GM13977 (cell line): ENCODE measurements at regions not wholly inside any gene's neighbourhood (a gene's known extent, or its start where the extent isn't known, plus 50 kb on each side); places are given as distances from the start of the nearest gene placed in this dataset.

Source experiments
- DNase-seq: peaks from one replicate; pipeline ENCODE4 v3.0.0; 2012; ENCODE audit warnings: low spot score
- CTCF ChIP-seq: IDR thresholded peaks from 2 replicates; pipeline ENCODE4 v1.5.1; 2012; ENCODE audit warnings: mild to moderate bottlenecking, control low read depth; ENCODE audit not compliant: insufficient read depth; ENCODE audit errors: extremely low read depth, missing control alignments
- in situ Hi-C: fragments of 300-500 bp; cut with MboI; formaldehyde crosslinking; loops from one replicate; pipeline ENCODE4 v1.12.0; 2022; ENCODE audit warnings: low sequenced_read_pairs, low pct_unique_long_range_greater_than_20kb, mixed read lengths, inconsistent platforms; ENCODE audit not compliant: unreplicated experiment

GRCh38 chr7:85570898-85571297 lies 384.0 kb upstream of the SEMA3D start:
- DNase-seq: no peak
- no peak for TF ChIP-seq CTCF
- in situ Hi-C loops: loop anchor here (25.0 kb wide), 1 partner anchor 534 kb away; no protein-coding TSS in a partner anchor

DNA sequence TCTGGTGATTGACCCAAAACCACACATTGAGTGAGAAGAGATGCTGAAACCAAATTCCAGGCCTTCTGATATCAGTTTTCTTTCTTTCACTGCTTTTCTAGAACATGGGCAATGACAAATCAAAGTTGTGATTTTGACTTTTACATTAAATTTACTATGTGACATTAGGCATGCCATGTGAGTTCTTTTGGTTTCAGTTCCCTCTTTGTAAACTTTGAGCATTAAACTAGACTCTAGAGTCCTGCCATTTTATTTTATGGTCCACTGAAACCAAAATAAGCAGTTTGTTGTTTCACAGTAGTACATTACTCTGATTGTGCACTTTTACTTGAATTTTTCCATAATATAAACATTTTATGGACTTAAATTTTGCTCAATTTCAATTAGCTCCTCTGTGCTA lies 381.1 kb upstream of the SEMA3D start:
- no peak for TF ChIP-seq CTCF
- no peak for DNase-seq
- in situ Hi-C loops: loop anchor here (25.0 kb wide), 1 partner anchor 531 kb away; no protein-coding TSS in a partner anchor

DNA sequence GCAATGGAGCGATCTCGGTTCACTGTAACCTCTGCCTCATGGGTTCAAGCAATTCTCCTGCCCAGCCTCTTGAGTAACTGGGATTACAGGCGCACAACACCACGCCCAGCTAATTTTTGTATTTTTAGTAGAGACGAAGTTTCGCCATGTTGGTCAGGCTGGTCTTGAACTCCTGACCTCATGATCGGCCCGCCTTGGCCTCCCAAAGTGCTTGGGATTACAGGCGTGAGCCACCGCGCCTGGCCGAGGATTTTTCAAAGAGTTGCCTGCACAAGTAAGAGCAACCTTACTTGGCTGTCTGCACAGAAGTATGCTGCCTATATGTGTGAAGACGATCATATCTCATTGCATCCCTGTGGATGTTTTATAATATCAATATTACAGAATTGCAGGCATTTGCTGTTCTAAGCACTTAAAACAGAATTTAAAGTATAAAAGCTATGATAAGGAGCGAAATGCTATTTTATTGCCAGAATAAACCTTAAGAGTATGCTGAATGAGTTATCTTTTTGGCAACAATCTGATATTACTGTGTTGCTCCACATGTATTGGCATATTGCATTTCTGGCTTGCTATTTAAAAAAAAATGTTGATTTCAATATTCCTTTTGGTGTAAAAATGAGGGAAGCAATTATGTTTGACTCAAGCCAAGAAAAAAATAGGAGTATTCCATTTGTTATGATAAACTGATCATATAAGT lies 379.4 kb upstream of the SEMA3D start:
- TF ChIP-seq CTCF: no peak
- in situ Hi-C loops: loop anchor here (25.0 kb wide), 1 partner anchor 529 kb away; no protein-coding TSS in a partner anchor
- DNase-seq: no peak

- in situ Hi-C loops: loop anchor here (25.0 kb wide), 1 partner anchor 528 kb away; no protein-coding TSS in a partner anchor
- no peak for DNase-seq
- no peak for TF ChIP-seq CTCF
Observed at GRCh38 chr7:85565276-85565675, 378.4 kb upstream of the SEMA3D start.

DNA sequence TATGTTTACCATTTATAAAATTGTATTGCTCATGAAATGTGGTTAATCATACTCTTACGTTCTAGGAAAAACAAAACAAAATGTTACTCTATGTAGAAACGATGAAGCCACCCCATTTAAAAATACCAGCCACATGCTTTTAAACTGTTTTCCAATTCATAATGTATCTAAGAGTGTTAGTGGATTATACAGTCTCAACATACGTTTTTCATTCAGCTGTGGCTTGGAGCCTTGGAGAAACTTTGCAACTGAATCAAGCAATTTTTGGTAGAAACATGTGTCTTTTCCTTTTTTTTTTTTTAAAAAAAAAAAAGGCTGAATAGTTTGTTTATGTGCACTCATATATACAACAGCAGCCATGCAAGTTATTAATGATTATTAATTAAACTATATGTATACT lies 378.0 kb upstream of the SEMA3D start:
- DNase-seq: no peak
- in situ Hi-C loops: loop anchor here (25.0 kb wide), 1 partner anchor 528 kb away; no protein-coding TSS in a partner anchor
- TF ChIP-seq CTCF: no peak

DNA sequence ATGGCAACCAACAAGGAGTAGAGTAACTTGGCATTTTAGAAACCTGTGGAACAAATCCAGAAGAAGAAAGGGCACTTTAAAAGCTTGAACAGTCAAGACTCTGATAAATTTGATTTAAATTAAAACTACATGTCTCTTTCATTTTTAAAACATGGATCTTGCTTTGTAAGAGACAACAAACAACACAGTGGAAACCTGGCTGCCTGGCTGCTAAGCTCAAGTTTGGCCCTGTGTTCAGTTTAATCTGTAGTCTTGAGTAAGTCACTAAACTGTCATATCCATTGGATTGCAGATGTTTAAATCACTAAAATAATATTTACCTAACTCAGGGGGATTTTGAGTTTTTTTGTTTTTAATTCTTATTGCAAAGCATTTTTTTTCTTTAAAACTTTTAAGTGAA lies 374.9 kb upstream of the SEMA3D start:
- DNase-seq: no peak
- in situ Hi-C loops: loop anchor here (25.0 kb wide), 1 partner anchor 524 kb away; no protein-coding TSS in a partner anchor
- TF ChIP-seq CTCF: no peak
